ENCODE measurements at regions not wholly inside any gene's neighbourhood (a gene's known extent, or its start where the extent isn't known, plus 50 kb on each side); places are given as distances from the start of the nearest gene placed in this dataset.

DNA sequence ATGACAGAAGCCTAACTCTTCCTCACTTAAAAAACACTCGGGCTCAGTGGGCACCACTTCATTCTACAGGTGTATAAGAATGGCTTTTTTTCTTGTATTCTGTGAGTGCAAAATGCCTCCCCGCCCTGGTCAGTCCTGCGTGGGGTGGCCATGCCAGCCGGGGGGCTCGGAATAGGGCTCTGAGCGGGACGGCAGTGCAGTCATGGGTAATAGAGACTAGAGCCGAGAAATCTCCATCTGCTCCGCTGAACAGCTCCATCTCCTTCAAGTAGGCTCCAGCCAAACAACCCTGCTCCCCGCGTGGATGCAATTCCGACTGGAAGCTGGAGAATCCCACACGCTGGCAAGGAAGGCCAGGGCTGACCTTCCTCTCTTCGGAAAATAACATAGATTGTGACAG, 317.0 kb upstream of the IRX4 start:
- DNase-seq = no peak

DNA sequence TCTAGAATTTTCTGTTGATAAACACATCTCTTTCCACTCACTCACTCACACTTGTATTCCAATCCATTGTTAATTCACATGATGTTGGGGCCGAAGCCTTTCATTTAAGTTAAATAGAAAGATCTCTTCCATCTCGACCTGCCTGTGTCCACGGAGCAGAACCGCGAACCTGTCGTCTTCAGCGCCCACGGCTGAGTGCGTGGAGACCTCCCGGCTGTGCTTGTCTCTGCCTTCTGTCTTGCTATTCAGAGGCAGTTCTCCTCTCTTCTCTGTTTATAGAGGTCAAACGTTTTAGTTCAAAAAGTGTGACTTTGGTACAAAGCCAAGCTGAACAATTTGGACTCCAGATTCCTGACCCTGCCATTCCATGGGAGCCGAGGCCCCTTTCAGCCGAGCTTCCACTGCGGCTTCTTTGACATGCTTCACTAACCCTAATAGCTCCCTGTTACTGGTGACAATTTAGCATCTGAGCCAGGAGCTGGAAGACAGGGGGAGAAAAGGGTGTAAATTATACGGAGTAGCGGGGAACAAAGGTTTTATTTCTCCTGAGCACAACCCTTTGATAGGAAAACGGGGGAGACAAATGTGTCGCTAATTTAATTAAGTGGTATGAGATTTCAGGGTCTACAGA, 314.4 kb upstream of the IRX4 start:
- DNase-seq = no peak

DNA sequence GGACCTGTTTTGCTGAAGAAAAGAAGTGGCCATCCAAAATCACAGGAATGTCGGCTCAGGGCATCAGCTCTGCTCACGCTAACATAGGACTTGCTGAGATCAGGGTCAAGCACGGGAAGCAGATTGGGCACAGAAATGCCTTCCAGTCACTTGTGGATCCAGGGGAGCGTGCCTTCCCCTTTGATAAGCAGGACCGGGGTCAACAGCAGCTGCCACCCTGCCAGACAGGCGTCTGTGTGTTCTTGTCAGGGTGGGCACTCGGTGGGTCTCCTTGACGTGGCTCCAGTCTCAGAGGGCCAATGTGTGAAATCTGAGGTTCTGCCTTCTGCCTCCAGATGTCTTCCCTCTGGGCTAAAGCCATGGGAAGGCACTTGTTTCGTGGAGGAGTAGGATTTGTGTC, 313.7 kb upstream of the IRX4 start:
- DNase-seq = no peak

DNA sequence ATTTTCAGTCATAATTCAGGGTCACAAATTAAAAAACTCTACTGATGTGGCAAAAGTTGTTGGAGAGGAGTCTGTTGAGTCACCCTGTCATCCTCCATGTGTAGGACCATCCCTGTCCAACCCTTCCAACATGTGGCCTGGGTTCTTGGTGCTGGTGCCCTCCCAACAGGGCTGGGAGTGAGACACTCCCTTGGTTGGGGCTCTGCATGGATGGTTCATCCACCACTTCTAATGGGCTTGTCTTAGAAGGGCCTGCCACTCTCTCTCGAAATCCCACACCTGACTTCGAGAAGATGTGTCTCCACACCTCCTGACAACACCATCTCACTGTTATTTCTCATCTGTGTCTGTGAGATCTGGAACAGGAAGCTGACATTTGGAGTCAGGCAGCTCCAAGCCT, 312.2 kb upstream of the IRX4 start:
- DNase-seq = no peak

DNA sequence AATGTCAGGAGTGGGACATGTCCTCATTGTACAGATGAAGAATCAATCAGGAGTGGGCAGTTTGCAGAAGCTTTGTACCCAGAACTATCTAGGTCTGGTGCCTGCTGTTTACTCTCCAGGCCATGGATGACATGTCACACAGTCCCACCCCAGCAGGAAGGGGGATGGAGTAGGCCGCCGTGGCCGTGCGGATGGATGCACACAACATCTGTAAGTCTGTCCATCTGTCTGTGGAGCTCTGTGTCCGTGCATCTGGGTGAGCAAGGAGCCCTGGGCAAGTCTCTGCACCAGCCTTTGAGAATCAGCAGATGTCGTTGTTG, 311.5 kb upstream of the IRX4 start:
- no peak for DNase-seq

DNA sequence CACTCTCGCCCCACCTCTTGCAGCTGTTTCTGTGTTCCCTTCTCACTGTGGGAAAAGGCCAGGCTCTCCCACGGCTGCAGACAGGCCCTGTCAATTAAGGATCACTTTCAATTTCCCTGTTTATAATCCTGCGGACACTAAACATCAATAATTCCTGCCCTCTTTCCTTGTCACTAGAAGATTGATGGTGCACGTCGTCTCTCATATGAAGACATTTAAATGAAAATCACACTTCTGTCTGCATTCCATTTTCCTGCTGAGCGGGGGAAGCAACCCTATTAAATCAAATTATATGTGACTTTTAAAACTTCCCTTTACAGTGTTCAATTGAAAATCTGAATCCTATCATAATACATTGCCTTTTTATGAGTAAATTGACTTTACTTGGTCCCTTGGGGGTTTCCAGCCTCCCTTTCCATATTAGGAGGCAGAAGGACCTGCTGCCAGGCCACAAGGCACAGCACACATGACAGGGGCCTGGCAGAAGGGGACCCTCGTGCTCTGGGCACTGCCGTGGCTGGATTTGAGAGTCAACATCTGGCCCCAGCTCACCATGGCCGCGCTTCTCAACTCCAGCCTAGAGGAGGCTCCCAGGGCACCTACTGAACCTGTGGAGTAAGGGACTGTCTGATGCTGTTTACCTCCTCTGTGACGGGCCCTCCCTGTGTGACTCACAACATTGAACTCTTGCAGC, 311.0 kb upstream of the IRX4 start:
- DNase-seq = no peak

DNA sequence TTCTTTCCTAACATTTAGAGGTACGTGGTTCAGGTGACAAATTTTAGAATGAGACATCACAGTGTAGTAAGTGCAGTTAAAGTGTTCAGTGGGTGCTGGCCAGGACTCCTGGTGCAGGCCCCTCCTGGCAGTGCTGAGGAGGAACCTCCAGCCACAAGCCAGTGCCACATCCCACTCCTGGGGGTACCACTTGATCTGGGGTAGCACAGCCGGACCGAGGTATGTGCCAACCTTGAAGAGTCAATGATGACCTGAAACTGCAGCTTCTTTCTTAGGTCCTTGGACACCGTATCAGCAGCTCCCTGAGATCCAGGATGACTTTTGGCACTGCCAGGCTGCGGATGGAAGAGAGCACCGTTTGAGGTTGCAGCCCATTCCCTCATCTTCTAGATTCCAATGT, 310.4 kb upstream of the IRX4 start:
- DNase-seq = no peak

DNA sequence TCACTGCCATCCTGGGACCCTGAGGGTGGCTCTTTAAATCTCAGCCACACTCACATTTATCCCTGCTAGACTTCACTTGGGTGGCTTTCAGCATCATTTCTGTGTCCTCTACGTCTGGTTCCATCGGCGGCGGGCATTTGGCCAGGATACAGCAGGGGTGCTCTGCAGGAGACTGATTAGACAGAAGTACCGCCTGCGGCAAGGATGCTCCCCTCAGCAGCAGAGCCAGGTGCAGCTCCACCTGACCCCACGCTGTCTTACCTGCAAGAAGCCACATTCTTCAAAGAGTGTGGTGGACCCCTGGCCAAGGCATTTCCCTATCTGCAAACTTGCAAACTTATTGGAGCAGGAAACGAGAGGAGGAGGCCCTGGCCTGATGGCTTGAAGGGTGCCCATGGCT, 309.8 kb upstream of the IRX4 start:
- DNase-seq = no peak

DNA sequence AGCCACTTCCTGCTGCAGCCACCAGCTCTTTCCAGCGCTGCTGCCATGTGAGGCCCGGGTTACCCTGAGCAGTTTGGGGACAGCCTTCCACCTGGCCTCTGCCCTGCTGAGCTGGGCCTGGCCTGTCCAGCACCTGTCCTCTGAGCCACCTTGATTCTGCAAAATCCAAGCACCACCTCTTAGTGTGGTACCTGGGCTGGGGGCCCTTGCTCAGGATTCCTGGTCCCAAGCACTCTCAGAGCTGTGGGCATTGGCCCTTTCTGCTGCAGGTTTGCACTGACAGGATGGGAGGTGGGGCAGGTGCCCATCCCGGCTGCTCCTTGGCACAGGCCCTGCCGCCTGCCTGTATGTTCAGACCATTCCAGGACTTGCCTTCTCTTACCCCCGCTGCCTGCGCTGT, 309.2 kb upstream of the IRX4 start:
- DNase-seq = no peak

DNA sequence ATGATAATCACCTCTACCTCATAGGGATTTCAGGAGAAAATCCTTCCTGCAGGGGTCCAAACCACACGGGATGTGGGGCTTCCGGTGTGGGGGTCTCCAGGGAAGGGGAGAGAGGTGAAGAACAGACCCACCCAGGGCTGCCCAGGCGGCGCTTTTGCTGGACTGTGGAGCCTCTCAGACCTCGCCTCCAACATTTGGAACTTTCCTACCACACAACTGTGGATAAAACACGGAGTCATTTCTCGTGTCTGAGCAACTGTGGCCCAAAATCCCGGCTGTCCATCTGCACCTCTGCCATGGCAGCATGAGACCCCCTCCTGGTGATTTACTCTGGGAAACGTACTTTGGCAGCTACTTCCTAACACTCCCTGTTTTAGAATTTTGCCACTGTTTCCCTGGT, 307.8 kb upstream of the IRX4 start:
- no peak for DNase-seq

DNA sequence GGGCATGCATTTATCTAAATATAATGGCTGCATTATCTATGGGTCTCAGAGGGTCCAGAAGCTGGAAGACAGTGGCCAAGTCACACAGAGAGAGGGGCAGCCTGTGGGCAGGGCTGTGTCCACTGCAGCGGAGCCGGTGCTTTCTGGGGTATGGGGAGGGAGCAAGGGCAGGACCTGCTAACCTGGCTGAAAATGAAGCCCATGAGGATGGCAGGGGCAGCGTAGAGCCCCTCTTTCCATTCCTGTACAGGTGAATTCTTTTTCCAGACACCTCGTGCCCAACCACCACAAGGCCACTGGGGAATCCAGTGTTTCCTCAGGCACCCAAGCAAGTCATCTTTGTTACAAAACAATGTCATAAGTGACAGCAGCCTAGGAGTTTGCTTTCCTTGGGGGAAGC, 305.9 kb upstream of the IRX4 start:
- no peak for DNase-seq

DNA sequence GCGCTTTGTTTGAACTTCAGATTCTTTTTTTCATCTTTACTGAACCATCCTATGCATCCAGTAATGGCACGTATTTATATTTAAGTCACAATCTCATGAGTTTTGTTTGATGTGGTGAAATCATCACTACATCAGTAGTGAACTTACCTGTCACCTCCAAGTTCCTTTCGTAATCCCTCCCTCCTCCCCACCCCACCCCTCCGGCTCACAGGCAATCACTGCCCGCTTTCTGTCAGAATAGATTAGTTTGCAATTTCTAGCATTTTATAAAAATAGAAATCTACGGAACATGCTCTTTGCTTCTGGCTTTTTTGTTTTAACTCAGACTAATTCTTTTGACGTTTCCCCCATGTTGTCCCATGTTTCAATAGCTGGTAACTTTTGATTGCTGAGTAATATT, 305.4 kb upstream of the IRX4 start:
- no peak for DNase-seq

DNA sequence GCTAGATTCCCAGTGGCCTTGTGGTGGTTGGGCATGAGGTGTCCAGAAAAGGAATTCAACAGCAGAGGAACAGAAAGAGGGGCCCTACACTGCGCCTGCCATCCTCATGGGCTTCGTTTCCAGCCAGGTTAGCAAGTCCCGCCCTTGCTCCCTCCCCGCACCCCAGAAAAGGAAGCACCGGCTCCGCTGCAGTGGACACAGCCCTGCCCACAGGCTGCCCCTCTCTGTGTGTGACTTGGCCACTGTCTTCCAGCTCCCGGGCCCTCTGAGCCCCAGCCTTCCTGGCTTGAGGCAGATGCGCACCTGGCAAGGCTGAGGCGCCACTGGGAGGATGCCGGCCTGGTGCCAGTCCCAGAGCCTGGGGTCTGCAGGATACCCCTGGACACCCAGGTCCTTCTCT, 305.0 kb upstream of the IRX4 start:
- DNase-seq = no peak

DNA sequence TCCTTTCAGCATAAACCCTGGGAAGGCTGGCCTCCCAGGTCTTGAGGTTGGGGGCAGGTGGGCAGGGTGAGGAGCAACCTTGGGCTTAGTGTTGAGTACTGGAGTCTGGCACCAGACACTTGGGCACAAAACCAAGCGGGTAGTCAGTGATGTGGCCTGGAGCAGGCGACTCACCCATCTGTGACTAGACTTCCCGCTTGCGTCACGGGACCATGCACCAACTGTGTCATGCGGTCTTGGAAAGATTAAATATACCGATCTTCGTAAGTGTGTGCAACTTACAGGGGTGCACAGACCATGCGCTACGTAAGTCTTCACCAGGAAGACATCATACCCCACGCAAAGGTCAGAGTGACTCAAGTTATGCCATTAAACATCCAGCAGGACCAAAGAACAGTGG, 304.4 kb upstream of the IRX4 start:
- no peak for DNase-seq

DNA sequence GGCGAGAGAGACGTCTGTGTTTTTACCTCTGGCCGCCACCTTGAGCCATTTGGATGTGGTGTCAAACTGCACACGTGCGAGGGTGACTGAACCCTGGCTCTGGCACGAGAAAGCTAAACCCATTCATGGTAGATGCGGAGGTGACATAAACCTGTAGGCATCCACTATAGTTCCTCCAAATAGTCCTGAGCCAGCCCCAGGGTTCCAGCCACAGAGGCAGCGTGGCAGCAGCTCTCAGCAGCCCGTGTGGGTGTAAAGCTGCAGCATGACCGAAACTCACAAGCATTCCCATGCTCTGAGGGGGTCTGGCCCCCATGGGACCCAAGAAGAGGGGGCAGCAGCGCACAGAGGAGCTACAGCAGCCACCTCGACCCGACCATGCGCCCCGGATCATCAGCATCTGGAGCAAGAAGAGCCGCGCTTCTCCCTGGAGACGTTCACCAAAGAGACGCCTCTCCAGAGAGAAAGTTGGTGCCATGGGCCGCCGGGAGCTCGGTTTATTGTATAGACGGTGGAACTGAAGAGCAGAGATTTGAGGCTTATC, 303.8 kb upstream of the IRX4 start:
- no peak for DNase-seq

DNA sequence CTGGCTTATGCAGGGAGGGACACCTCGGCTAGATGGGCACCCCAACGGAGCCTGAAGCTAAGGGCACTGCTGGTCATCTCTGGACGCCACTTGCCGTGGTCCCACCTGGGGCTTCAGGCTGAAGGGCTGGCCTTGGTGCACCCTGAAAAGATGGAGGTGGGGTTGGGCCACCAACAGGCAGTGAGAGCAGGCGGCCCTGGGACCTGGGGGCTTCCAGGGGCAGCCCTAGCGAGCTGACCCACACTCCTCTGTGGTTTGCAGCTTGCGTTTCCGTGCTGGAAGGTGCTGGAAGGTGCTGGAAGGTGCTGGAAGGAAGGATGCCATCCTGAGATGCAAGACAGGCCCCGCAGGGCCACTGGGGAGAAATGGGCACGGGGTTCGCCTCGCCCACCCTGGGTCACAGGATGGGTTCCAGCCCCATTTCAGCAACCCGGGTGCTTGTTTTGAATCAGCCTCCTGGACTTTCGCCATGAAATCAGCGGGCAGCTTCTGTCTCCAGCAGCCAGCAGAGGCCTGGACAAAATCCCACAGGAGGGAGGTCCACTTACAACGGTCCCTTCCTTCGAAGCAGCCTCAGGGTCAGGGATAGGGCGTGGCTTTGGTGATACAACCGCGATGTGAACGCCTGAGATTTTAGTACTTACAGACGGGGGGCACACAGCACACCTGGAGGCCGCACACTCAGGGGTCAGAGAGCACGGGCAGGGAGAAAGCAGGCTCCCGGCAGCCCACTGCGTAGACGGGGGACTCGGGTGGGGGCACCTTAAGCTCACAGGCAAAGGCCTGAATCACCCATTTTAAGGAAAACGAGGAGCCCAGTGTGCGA, 303.1 kb upstream of the IRX4 start:
- no peak for DNase-seq

DNA sequence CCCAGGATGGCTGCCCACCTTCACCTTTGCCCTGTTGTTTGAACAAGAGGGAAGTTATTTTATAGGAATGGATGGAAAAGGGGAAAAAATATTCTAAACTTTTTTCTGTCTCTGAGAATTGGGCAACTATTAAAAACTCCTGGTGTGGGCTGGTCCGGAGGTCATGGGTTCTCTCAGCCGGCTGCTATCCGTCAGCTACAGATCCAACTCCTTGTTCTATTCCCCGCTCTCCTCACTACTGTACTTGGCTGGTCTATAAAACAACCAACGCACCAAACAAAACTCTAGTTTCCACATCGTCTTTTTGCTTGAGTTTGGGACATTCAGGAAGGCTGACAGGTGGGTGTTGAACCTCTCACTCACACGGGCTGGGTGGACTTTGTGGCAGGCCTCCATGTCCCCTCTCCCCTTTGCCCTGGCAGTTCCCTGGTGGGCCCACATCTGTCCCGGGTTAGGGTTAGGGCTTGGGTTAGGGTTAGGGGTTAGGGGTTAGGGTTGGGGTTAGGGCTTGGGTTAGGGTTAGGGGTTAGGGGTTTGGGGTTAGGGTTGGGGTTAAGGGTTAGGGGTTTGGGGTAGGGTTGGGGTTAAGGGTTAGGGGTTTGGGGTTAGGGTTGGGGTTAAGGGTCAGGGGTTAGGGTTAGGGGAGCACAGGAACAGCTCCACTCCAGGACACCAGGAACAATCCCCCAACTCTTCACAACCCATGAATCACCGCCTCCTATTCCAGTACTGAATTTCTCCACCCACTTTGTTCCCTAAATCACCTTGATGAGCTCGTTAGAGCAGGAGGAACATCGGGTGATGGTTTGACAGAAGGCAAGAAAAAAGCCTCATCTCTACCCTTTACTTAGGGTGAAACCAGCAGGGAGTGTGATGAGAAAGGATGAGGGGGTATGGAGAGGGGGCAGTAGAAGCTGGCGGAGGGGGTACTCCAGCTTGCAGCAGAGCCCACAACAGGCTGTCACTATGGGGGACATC, 302.1 kb upstream of the IRX4 start:
- DNase-seq = no peak

DNA sequence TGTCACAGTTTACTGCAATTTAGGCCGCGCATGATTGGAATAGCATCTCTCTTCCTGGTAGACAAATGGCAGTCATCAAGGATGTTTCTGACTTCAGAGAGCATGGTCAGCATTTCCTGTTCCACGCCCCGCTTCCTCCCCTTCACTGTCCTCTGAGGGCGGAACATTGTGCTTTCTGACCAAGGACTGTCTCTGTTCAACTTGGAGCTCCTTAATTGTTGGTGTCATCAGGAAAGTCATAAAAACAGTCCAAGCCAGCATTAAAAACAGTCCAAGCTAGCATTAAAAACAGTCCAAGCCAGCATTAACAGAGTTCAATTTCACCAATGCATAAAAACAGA, 301.3 kb upstream of the IRX4 start:
- DNase-seq = no peak

DNA sequence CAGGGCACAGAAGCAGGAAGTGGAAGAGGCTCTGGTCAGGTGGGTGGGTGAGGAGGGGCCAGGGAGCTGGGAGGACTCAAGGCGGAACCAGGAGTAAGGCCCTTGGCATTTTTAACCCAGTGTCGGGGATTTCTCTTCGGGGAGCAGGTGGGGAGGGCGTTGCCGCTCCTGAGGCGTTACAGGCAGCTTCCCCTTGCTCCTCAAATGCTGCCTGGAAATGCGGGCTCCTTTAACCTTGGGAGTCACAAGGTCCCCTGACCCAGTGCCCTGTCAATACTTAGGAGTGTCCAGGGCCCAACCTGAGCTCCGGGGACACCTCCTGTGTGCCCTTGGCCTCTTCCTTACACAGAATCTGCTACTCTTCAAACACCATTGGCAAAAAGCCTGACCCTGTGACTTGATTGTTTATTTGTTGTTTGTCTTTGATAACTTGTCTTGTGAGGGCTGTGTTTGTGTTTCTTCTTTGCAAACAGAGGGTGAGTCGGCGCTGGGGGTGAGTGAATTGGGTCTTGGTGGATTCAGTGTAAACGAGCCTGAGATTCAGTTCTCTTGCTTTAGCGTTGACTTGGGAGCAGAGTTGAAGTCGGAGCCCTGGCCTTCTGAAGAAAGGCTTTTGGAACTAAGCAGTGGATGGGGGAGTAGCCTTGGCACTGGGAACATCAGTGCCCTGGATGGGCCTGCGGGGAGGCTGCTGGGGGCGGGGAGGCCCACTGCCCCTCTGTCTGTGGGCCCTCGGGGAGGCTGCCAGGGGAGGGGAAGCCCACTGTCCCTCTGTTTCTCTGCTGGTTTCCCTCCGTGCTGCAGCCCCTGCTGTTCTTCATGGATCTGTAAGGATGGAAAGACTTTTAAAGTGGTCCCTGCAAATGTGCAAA, 300.7 kb upstream of the IRX4 start:
- no peak for DNase-seq

DNA sequence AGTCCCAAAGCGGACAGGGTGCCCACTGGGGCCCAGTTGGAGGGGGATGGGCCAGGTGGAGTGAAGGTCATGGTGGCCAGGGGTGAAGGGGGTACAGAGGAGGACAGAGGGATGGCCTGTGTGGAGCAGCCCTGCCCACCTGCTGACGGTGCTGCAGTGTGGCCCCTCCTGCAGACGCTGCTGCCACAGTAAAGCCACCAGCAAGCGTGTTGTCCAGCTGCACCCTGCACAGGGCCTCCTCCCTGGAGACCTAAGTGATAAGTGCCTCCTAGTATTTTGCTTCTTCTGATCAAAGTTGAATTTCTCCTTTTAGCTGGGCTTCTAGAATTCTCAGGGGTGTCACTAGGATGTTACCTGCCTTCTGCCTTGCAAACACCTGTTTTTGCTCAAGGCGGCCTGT, 299.3 kb upstream of the IRX4 start:
- no peak for DNase-seq

DNA sequence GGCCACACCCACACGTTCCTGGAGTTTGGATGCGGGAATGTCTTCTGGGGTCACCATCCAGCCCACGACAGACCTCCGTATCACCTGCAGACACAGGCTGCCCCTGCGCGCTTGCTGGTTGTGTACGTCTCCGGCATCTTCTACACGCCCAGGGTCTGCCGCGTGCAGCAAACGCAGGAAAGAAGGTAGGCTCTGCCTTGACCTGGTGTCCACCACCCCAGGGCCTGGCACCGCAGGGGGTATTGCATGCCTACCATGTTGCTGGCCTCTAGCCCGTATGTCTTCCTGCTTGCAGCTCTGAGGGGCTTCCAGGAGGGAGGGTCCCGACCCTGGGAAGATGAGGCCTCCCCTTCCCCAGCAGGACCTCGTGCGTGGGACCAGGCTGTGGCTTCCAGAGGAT, 298.8 kb upstream of the IRX4 start:
- DNase-seq = no peak

DNA sequence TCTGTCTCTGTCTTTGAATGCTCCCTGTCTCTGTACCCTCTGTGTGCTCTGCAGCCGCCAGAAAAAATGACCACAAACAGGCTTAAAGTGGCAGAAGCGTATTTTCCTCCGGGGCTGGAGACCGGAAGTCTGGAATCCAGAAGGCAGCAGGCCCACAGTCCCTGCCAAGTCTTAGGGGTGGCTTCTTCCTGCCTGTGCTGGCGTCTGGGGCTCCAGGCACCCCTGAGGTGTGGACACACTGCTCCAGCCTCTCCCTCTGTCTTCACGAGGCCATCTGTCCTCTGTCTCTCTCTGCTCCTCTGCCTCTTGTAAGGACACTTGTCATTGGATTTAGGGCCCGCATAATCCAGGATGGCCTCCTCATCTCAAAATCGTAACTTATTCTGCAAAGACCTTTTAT, 298.4 kb upstream of the IRX4 start:
- DNase-seq = no peak

Measured in activated T-cell treated with anti-CD3 and anti-CD28 coated beads for 4 hours (primary cell).